Fibroblast of skin of abdomen (primary cell): ENCODE measurements at regions not wholly inside any gene's neighbourhood (a gene's known extent, or its start where the extent isn't known, plus 50 kb on each side); places are given as distances from the start of the nearest gene placed in this dataset.

ENCODE experiments used
- DNase-seq: peaks from one replicate; pipeline ENCODE4 v3.0.0-alpha.2; 2013

- DNase-seq = no peak
These were observed 70.0 kb upstream of the INPP5A start for GRCh38 chr10:132467464-132468149.

- no peak for DNase-seq
These were observed 69.4 kb upstream of the INPP5A start for GRCh38 chr10:132468216-132468615.

GRCh38 chr10:132468651-132469050 is 68.9 kb upstream of the INPP5A start:
- DNase-seq = no peak

- no peak for DNase-seq
These were observed 68.2 kb upstream of the INPP5A start for GRCh38 chr10:132469197-132469884.

GRCh38 chr10:132470410-132471124 is 67.0 kb upstream of the INPP5A start:
- no peak for DNase-seq

GRCh38 chr10:132471125-132471451 is 66.5 kb upstream of the INPP5A start:
- no peak for DNase-seq

- no peak for DNase-seq
These were observed 66.1 kb upstream of the INPP5A start for GRCh38 chr10:132471484-132471883.

- DNase-seq = no peak
These were observed 62.5 kb upstream of the INPP5A start for GRCh38 chr10:132475086-132475485.

- DNase-seq = no peak
These were observed 61.2 kb upstream of the INPP5A start for GRCh38 chr10:132476146-132477065.

- DNase-seq = no peak
These were observed 60.6 kb upstream of the INPP5A start for GRCh38 chr10:132477066-132477397.

GRCh38 chr10:132477398-132478340 is 59.9 kb upstream of the INPP5A start:
- no peak for DNase-seq

GRCh38 chr10:132478341-132479023 is 59.1 kb upstream of the INPP5A start:
- no peak for DNase-seq

- DNase-seq = no peak
These were observed 58.5 kb upstream of the INPP5A start for GRCh38 chr10:132479024-132479602.

GRCh38 chr10:132479603-132480221 is 57.9 kb upstream of the INPP5A start:
- DNase-seq = no peak

- no peak for DNase-seq
These were observed 57.2 kb upstream of the INPP5A start for GRCh38 chr10:132480356-132480755.

- no peak for DNase-seq
These were observed 55.9 kb upstream of the INPP5A start for GRCh38 chr10:132481690-132482089.

- peak; percentile 88 for DNase-seq
These were observed 55.3 kb upstream of the INPP5A start for GRCh38 chr10:132482090-132482800.

- DNase-seq = no peak
These were observed 54.2 kb upstream of the INPP5A start for GRCh38 chr10:132483394-132483793.

GRCh38 chr10:132484922-132485321 is 52.7 kb upstream of the INPP5A start:
- DNase-seq = no peak

- no peak for DNase-seq
These were observed 52.2 kb upstream of the INPP5A start for GRCh38 chr10:132485391-132485790.
